DND-41 (cell line): ENCODE measurements at regions not wholly inside any gene's neighbourhood (a gene's known extent, or its start where the extent isn't known, plus 50 kb on each side); places are given as distances from the start of the nearest gene placed in this dataset.
A peak's percentile ranks its signal among the peaks of the same experiment; 100 is the strongest.
"Not testable (repeated sequence)": the region's sequence is repeated elsewhere in the genome, so short reads cannot be mapped to it uniquely, and the experiment has no call there.

Experiments
- ATAC-seq: fragments of 200-7000 bp; cut with Tn5 transposase; 3 replicates; pipeline ENCODE4 v1.9.1; 2021; ENCODE audit warnings: low read depth; ENCODE audit not compliant: insufficient read depth
- DNase-seq: peaks from one replicate; pipeline ENCODE4 v3.0.0-alpha.2; 2020
- H2AFZ ChIP-seq: 2 replicates; pipeline ENCODE4 v1.6.0; 2012; ENCODE audit warnings: low read depth, low read length
- H3K27ac ChIP-seq: 2 replicates; pipeline ENCODE4 v1.5.1; 2012; ENCODE audit warnings: low read length, inconsistent platforms
- H3K27me3 ChIP-seq: fragments of 200-600 bp; sonication (generic); 2 replicates; pipeline ENCODE4 v1.6.0; 2012; ENCODE audit warnings: low read length, mild to moderate bottlenecking, inconsistent platforms; ENCODE audit not compliant: insufficient read depth, poor library complexity
- H3K36me3 ChIP-seq: 2 replicates; pipeline ENCODE4 v1.5.1; 2012; ENCODE audit warnings: low read length, inconsistent platforms; ENCODE audit not compliant: insufficient read depth
- H3K4me1 ChIP-seq: 2 replicates; pipeline ENCODE4 v1.5.1; 2012; ENCODE audit warnings: mild to moderate bottlenecking, low read length; ENCODE audit not compliant: insufficient read depth
- H3K4me2 ChIP-seq: 2 replicates; pipeline ENCODE4 v1.6.0; 2012; ENCODE audit warnings: mild to moderate bottlenecking, moderate library complexity, low read length, inconsistent platforms; ENCODE audit not compliant: insufficient read depth
- H3K4me3 ChIP-seq, 2 experiments: fragments of 200-600 bp in 1 of 2; shearing (Covaris generic) in 1 of 2; 2 replicates each; pipeline ENCODE4 v1.5.1; 2012 to 2016; ENCODE audit warnings: inconsistent platforms in 2 of 2, low read length in 2 of 2, mild to moderate bottlenecking in 2 of 2, low read depth in 1 of 2, moderate library complexity in 1 of 2
- H3K79me2 ChIP-seq: 2 replicates; pipeline ENCODE4 v1.6.0; 2012; ENCODE audit warnings: low read length, inconsistent platforms; ENCODE audit not compliant: insufficient read depth
- H3K9ac ChIP-seq: 2 replicates; pipeline ENCODE4 v1.6.0; 2012; ENCODE audit warnings: low read depth, mild to moderate bottlenecking, inconsistent platforms, low read length, moderate library complexity
- H3K9me3 ChIP-seq: 2 replicates; pipeline ENCODE4 v1.5.1; 2012; ENCODE audit warnings: low read length, moderate library complexity, mild to moderate bottlenecking, inconsistent platforms; ENCODE audit not compliant: insufficient read depth, severe bottlenecking
- H4K20me1 ChIP-seq: 2 replicates; pipeline ENCODE4 v1.6.0; 2012; ENCODE audit warnings: low read length; ENCODE audit not compliant: insufficient read depth
- CTCF ChIP-seq: IDR thresholded peaks from 2 replicates; pipeline ENCODE4 v1.5.1; 2012; ENCODE audit warnings: borderline replicate concordance, low read length, moderate library complexity, mild to moderate bottlenecking; ENCODE audit not compliant: poor library complexity, severe bottlenecking; ENCODE audit errors: extremely low read depth
- EZH2 ChIP-seq: IDR thresholded peaks from 3 replicates; pipeline ENCODE4 v1.6.1; 2012; ENCODE audit warnings: borderline replicate concordance, low read depth, mild to moderate bottlenecking, moderate library complexity, low read length, inconsistent platforms; ENCODE audit not compliant: severe bottlenecking

DNA sequence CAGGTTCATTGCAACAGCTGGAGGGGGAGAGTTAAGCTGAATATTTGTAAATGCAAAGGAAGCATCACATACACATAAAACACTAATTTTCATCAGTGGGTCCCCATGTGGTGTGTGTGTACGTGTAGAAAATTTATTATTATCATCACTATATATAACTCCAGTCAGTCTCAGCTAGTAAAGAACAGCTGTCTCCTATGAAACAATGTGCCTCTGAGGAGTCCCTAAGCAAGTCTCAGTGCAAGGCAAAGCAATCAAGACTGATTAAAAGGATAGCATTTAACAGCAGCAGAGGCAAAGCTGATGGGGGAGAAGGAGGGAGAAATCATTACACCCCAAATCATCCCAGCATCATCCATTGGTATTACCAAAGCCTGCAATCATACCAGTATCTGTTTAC lies 104.2 kb upstream of the MARCHF11 start:
- no peak overlapping the region for H3K4me2 ChIP-seq
- DNase-seq, result no peak
- H3K27ac ChIP-seq, result no peak overlapping the region
- no peak overlapping the region for H3K4me3 ChIP-seq
- H3K4me1 ChIP-seq, result no peaks in the 10 kb centered on the region
- H3K27me3 ChIP-seq, result no peaks in the 10 kb centered on the region
- H2AFZ ChIP-seq, result no peak overlapping the region
- TF ChIP-seq EZH2 (no peak), CTCF (no peak)
- H3K36me3 ChIP-seq, result no peaks in the 10 kb centered on the region
- no peaks in the 10 kb centered on the region for H3K9me3 ChIP-seq
- H4K20me1 ChIP-seq, result no peaks in the 10 kb centered on the region
- no peak overlapping the region for H3K9ac ChIP-seq
- no peak for ATAC-seq
- H3K79me2 ChIP-seq, result no peaks in the 10 kb centered on the region

DNA sequence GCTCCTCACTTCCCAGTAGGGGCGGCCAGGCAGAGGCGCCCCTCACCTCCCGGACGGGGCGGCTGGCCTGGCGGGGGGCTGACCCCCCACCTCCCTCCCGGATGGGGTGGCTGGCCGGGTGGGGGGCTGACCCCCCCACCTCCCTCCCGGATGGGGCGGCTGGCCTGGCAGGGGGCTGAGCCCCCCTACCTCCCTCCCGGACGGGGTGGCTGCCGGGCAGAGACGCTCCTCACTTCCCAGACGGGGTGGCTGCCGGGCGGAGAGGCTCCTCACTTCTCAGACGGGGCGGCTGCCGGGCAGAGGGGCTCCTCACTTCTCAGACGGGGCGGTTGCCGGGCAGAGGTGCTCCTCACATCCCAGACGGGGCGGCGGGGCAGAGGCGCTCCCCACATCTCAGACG lies 97.3 kb upstream of the MARCHF11 start:
- not testable (repeated sequence) for H3K79me2 ChIP-seq, H3K9me3 ChIP-seq, H3K4me3 ChIP-seq, H3K27ac ChIP-seq, H3K27me3 ChIP-seq, H3K9ac ChIP-seq, H3K4me1 ChIP-seq, H4K20me1 ChIP-seq, DNase-seq, H3K36me3 ChIP-seq, ATAC-seq, H3K4me2 ChIP-seq, H2AFZ ChIP-seq

DNA sequence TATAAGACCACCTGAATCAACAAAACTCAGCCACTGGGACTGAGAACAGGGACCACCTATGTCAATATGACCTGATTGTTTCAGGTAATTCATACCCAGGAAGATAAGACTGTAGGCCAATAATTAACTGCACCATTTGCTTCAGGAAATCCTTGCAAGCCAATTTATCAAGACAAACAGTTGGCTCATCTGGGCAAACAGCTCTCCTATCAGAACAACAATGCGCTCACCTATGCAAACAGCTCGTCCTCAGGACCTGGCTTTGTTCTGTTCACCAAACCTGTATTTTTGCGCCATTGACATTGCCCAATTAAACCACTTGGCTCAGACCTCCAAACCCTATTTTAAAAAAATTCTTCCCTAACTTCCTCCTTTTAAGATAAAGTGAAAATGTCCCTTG lies 92.3 kb upstream of the MARCHF11 start:
- H3K4me3 ChIP-seq, result no peak overlapping the region
- H3K79me2 ChIP-seq, result no peaks in the 10 kb centered on the region
- no peak overlapping the region for H3K4me2 ChIP-seq
- DNase-seq, result no peak
- no peak overlapping the region for H3K27ac ChIP-seq
- no peak overlapping the region for H2AFZ ChIP-seq
- no peaks in the 10 kb centered on the region for H3K27me3 ChIP-seq
- H3K9ac ChIP-seq, result no peak overlapping the region
- H4K20me1 ChIP-seq, result no peaks in the 10 kb centered on the region
- no peaks in the 10 kb centered on the region for H3K9me3 ChIP-seq
- ATAC-seq, result no peak
- no peak for TF ChIP-seq EZH2
- no peak for TF ChIP-seq CTCF
- H3K4me1 ChIP-seq, result no peaks in the 10 kb centered on the region
- H3K36me3 ChIP-seq, result no peaks in the 10 kb centered on the region

DNA sequence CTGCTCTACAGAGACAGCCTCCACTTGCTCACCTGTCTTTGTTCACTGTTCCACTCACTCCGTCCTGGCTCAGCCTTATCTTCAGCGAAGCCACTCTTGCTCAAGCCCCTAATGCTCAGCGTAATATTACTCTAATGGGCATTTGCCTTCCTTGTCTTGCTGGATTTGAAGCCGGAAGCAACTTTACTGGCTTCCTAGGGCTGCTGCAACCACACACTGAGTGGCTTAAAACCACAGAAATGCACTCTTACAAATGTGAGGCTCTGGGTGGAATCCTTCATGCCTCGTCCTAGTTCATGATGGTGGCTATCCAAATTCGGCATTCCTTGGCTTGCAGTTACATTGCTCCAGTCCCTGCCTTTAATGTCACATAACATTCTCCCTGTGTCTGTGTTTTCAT lies 85.5 kb upstream of the MARCHF11 start:
- TF ChIP-seq EZH2 (no peak), CTCF (no peak)

More for the DNA sequence above, 85.5 kb upstream of the MARCHF11 start:
- Histone ChIP-seq H3K9ac (no peak overlapping the region), H3K27me3 (no peaks in the 10 kb centered on the region), H3K4me2 (no peak overlapping the region), H3K4me3 (no peak overlapping the region), H3K79me2 (no peaks in the 10 kb centered on the region), H3K27ac (no peak overlapping the region), H3K36me3 (no peaks in the 10 kb centered on the region), H2AFZ (no peak overlapping the region), H3K4me1 (no peaks in the 10 kb centered on the region), H4K20me1 (no peaks in the 10 kb centered on the region), H3K9me3 (no peaks in the 10 kb centered on the region)
- DNase-seq, result peak; percentile 10
- ATAC-seq, result peak; percentile 78
